ENCODE measurements at regions not wholly inside any gene's neighbourhood (a gene's known extent, or its start where the extent isn't known, plus 50 kb on each side); places are given as distances from the start of the nearest gene placed in this dataset.

DNA sequence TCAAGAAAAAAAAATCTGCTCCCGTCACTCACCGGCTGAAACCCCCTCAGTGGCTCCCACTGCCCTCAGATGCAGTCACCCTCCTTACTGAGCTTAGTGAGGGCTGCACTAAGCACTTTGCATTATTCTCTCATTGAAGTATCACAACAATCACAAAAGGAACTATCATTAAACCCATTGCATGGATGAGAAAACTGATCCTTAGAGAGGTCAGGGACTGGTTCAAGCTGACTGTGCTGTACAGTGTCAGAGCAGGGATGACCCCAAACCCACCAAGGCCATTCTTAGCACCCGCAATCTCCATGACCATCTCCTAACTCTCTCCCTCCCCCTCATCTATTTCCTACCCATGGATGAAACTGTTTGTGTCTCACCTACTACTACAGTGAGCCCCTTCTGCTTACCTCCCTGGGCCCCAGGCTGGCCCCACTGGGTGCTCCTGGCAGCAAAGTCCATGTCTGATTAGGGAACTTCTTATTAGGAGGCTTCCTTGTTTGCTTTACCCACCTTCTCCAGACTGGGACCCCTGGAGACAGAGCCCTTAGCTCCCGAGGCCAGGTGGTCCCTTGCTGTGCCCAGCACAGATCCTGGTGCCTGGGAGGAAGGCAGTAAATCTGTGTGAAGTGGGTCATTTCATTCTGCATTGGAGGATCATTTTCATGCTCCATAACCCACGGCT, 139.3 kb upstream of the ID2 start:
- TF ChIP-seq, protein P1, sequence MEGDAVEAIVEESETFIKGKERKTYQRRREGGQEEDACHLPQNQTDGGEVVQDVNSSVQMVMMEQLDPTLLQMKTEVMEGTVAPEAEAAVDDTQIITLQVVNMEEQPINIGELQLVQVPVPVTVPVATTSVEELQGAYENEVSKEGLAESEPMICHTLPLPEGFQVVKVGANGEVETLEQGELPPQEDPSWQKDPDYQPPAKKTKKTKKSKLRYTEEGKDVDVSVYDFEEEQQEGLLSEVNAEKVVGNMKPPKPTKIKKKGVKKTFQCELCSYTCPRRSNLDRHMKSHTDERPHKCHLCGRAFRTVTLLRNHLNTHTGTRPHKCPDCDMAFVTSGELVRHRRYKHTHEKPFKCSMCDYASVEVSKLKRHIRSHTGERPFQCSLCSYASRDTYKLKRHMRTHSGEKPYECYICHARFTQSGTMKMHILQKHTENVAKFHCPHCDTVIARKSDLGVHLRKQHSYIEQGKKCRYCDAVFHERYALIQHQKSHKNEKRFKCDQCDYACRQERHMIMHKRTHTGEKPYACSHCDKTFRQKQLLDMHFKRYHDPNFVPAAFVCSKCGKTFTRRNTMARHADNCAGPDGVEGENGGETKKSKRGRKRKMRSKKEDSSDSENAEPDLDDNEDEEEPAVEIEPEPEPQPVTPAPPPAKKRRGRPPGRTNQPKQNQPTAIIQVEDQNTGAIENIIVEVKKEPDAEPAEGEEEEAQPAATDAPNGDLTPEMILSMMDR (conservative IDR thresholded peaks at IDR 0.05; ENCODE audit: low read length) = no peak
- no peak for TF ChIP-seq EZH2phosphoT487 (IDR thresholded peaks at IDR 0.05; ENCODE audit: borderline replicate concordance)

All from Loucy (cell line).